Suppressor macrophage treated with lipopolysaccharide for 4 hours (primary cell): ENCODE measurements at regions not wholly inside any gene's neighbourhood (a gene's known extent, or its start where the extent isn't known, plus 50 kb on each side); places are given as distances from the start of the nearest gene placed in this dataset.
"Not testable (repeated sequence)": the region's sequence is repeated elsewhere in the genome, so short reads cannot be mapped to it uniquely, and the experiment has no call there.

Source experiments
- DNase-seq: peaks from one replicate; pipeline ENCODE4 v3.0.0-alpha.2; 2020

- not testable (repeated sequence) for DNase-seq
These were observed 1304.4 kb downstream of the ROBO2 start for GRCh38 chr3:78344267-78344666.

- no peak for DNase-seq
These were observed 1305.0 kb downstream of the ROBO2 start for GRCh38 chr3:78344918-78345317.

- DNase-seq: no peak
These were observed 1307.3 kb downstream of the ROBO2 start for GRCh38 chr3:78347176-78347575.

- DNase-seq: no peak
These were observed 1308.8 kb downstream of the ROBO2 start for GRCh38 chr3:78348664-78349063.

GRCh38 chr3:78349571-78349970, 1309.7 kb downstream of the ROBO2 start:
- DNase-seq: no peak

GRCh38 chr3:78351334-78351733, 1311.4 kb downstream of the ROBO2 start:
- DNase-seq: no peak

- DNase-seq: no peak
These were observed 1313.3 kb downstream of the ROBO2 start for GRCh38 chr3:78353231-78353630.

GRCh38 chr3:78360849-78361248, 1321.0 kb downstream of the ROBO2 start:
- no peak for DNase-seq

GRCh38 chr3:78368636-78369345, 1328.9 kb downstream of the ROBO2 start:
- DNase-seq: no peak

- DNase-seq: no peak
These were observed 1350.3 kb downstream of the ROBO2 start for GRCh38 chr3:78390221-78390620.

GRCh38 chr3:78398401-78398800, 1358.5 kb downstream of the ROBO2 start:
- DNase-seq: no peak

GRCh38 chr3:78402720-78403119, 1362.8 kb downstream of the ROBO2 start:
- DNase-seq: no peak

GRCh38 chr3:78405745-78406144, 1362.1 kb downstream of the ROBO1 start:
- no peak for DNase-seq

- no peak for DNase-seq
These were observed 1361.4 kb downstream of the ROBO1 start for GRCh38 chr3:78406396-78406795.

GRCh38 chr3:78410077-78410476, 1357.7 kb downstream of the ROBO1 start:
- no peak for DNase-seq

GRCh38 chr3:78414261-78414660, 1353.5 kb downstream of the ROBO1 start:
- DNase-seq: no peak

GRCh38 chr3:78420611-78421010, 1347.2 kb downstream of the ROBO1 start:
- DNase-seq: no peak

- DNase-seq: no peak
These were observed 1346.4 kb downstream of the ROBO1 start for GRCh38 chr3:78421247-78421966.

- DNase-seq: no peak
These were observed 1343.1 kb downstream of the ROBO1 start for GRCh38 chr3:78424656-78425055.

- no peak for DNase-seq
These were observed 1341.3 kb downstream of the ROBO1 start for GRCh38 chr3:78426454-78426853.

- DNase-seq: no peak
These were observed 1340.5 kb downstream of the ROBO1 start for GRCh38 chr3:78427303-78427702.

- no peak for DNase-seq
These were observed 1337.1 kb downstream of the ROBO1 start for GRCh38 chr3:78430741-78431140.

GRCh38 chr3:78434801-78435200, 1333.0 kb downstream of the ROBO1 start:
- DNase-seq: no peak

- no peak for DNase-seq
These were observed 1312.6 kb downstream of the ROBO1 start for GRCh38 chr3:78455166-78455565.
